ENCODE measurements at regions not wholly inside any gene's neighbourhood (a gene's known extent, or its start where the extent isn't known, plus 50 kb on each side); places are given as distances from the start of the nearest gene placed in this dataset.
A peak's percentile ranks its signal among the peaks of the same experiment; 100 is the strongest.
"Not testable (repeated sequence)": the region's sequence is repeated elsewhere in the genome, so short reads cannot be mapped to it uniquely, and the experiment has no call there.

GRCh38 chr9:107852891-107853290 is 363.3 kb upstream of the KLF4 start:
- DNase-seq, result no peak

GRCh38 chr9:107850653-107851052 is 361.1 kb upstream of the KLF4 start:
- no peak for DNase-seq

- DNase-seq, result peak; percentile 49
Observed at GRCh38 chr9:107847978-107848964, 358.7 kb upstream of the KLF4 start.

- no peak for DNase-seq
Observed at GRCh38 chr9:107842530-107842929, 353.0 kb upstream of the KLF4 start.

GRCh38 chr9:107841076-107841475 is 351.5 kb upstream of the KLF4 start:
- DNase-seq, result no peak

- DNase-seq, result no peak
Observed at GRCh38 chr9:107839371-107839770, 349.8 kb upstream of the KLF4 start.

- DNase-seq, result peak; percentile 13
Observed at GRCh38 chr9:107838766-107839165, 349.2 kb upstream of the KLF4 start.

GRCh38 chr9:107836300-107836699 is 346.7 kb upstream of the KLF4 start:
- no peak for DNase-seq

- no peak for DNase-seq
Observed at GRCh38 chr9:107833295-107833694, 343.7 kb upstream of the KLF4 start.

GRCh38 chr9:107832871-107833270 is 343.3 kb upstream of the KLF4 start:
- no peak for DNase-seq

- DNase-seq, result no peak
Observed at GRCh38 chr9:107830479-107830878, 340.9 kb upstream of the KLF4 start.

GRCh38 chr9:107827884-107828283 is 338.3 kb upstream of the KLF4 start:
- DNase-seq, result no peak

GRCh38 chr9:107827304-107827703 is 337.7 kb upstream of the KLF4 start:
- DNase-seq, result no peak

GRCh38 chr9:107826688-107826983 is 337.1 kb upstream of the KLF4 start:
- DNase-seq, result not testable (repeated sequence)

- DNase-seq, result no peak
Observed at GRCh38 chr9:107824556-107824955, 335.0 kb upstream of the KLF4 start.

GRCh38 chr9:107819772-107820565 is 330.4 kb upstream of the KLF4 start:
- DNase-seq, result no peak

GRCh38 chr9:107818503-107818829 is 328.9 kb upstream of the KLF4 start:
- DNase-seq, result not testable (repeated sequence)

GRCh38 chr9:107817595-107818502 is 328.3 kb upstream of the KLF4 start:
- DNase-seq, result not testable (repeated sequence)

GRCh38 chr9:107816561-107817021 is 327.0 kb upstream of the KLF4 start:
- no peak for DNase-seq

- no peak for DNase-seq
Observed at GRCh38 chr9:107815782-107816560, 326.4 kb upstream of the KLF4 start.

GRCh38 chr9:107813287-107813686 is 323.7 kb upstream of the KLF4 start:
- DNase-seq, result no peak

- no peak for DNase-seq
Observed at GRCh38 chr9:107810461-107810961, 320.9 kb upstream of the KLF4 start.
